IMR-90 (cell line): ENCODE measurements at regions not wholly inside any gene's neighbourhood (a gene's known extent, or its start where the extent isn't known, plus 50 kb on each side); places are given as distances from the start of the nearest gene placed in this dataset.

Experiments used
- ATAC-seq: fragments of 200-7000 bp; cut with Tn5 transposase; 2 replicates; pipeline ENCODE4 v1.9.1; 2020; ENCODE audit warnings: low read depth, mild to moderate bottlenecking, moderate library complexity
- BruUV-seq: library from RNA; stranded (reverse); fragments of 400-500 nt; replicated peaks from 2 replicates; lab custom pipeline; 2021; lab: Mats Ljungman, UMichigan
- CTCF ChIA-PET: fragments of 300-600 bp; formaldehyde crosslinking; extraction: SDS; loops from one replicate; lab custom pipeline; 2021; ENCODE audit warnings: antibody characterized with exemption; lab: Yijun Ruan, JAX
- POLR2A ChIA-PET: fragments of 300-600 bp; sonication (Branson Sonifier 250); formaldehyde crosslinking; loops from one replicate; lab custom pipeline; 2022; ENCODE audit warnings: antibody characterized with exemption; ENCODE audit not compliant: unreplicated experiment; lab: Charles Lee
- DNase-seq: peaks from one replicate; pipeline ENCODE4 v3.0.0; 2013
- H2AFZ ChIP-seq: replicated peaks from 2 replicates; pipeline ENCODE3; 2013; ENCODE audit warnings: low read length, mild to moderate bottlenecking; ENCODE audit not compliant: poor library complexity
- H2AK5ac ChIP-seq: 2 replicates; pipeline ENCODE4 v1.6.1; 2013; ENCODE audit warnings: low read depth, low read length, inconsistent platforms
- H2AK9ac ChIP-seq: replicated peaks from 2 replicates; pipeline ENCODE3; 2013; ENCODE audit warnings: mild to moderate bottlenecking, low read depth, low read length, moderate library complexity; ENCODE audit not compliant: poor library complexity
- H2BK120ac ChIP-seq: 2 replicates; pipeline ENCODE4 v1.6.1; 2013; ENCODE audit warnings: low read depth, low read length, inconsistent platforms
- H2BK15ac ChIP-seq: 3 replicates; pipeline ENCODE4 v1.6.1; 2013; ENCODE audit warnings: low read depth, low read length, inconsistent platforms
- H2BK20ac ChIP-seq: 2 replicates; pipeline ENCODE4 v1.6.1; 2013; ENCODE audit warnings: low read depth, mild to moderate bottlenecking, inconsistent platforms, low read length, moderate library complexity
- H2BK5ac ChIP-seq: 2 replicates; pipeline ENCODE4 v1.6.1; 2013; ENCODE audit warnings: mild to moderate bottlenecking, low read depth, low read length, inconsistent platforms; ENCODE audit not compliant: poor library complexity, severe bottlenecking
- H3K14ac ChIP-seq: replicated peaks from 2 replicates; pipeline ENCODE4 v1.6.1; 2013; ENCODE audit warnings: low read depth, low read length, inconsistent platforms
- H3K18ac ChIP-seq: 2 replicates; pipeline ENCODE4 v1.6.1; 2013; ENCODE audit warnings: low read depth, low read length, control low read depth
- H3K23ac ChIP-seq: 2 replicates; pipeline ENCODE4 v1.6.1; 2013; ENCODE audit warnings: low read depth, low read length, inconsistent platforms
- H3K27ac ChIP-seq: 2 replicates; pipeline ENCODE4 v1.5.1; 2013; ENCODE audit warnings: mild to moderate bottlenecking, control low read depth, low read length; ENCODE audit not compliant: insufficient read depth
- H3K27me3 ChIP-seq: 2 replicates; pipeline ENCODE4 v1.6.1; 2013; ENCODE audit warnings: low read length; ENCODE audit not compliant: control insufficient read depth, insufficient read depth
- H3K36me3 ChIP-seq: 2 replicates; pipeline ENCODE4 v1.6.1; 2013; ENCODE audit warnings: low read length, mixed read lengths; ENCODE audit not compliant: control insufficient read depth, insufficient read depth
- H3K4ac ChIP-seq: 2 replicates; pipeline ENCODE4 v1.6.1; 2013; ENCODE audit warnings: low read depth, low read length, inconsistent platforms
- H3K4me1 ChIP-seq: 2 replicates; pipeline ENCODE4 v1.6.1; 2013; ENCODE audit warnings: low read length, mixed read lengths; ENCODE audit not compliant: control insufficient read depth, insufficient read depth
- H3K4me2 ChIP-seq: 2 replicates; pipeline ENCODE4 v1.6.1; 2013; ENCODE audit warnings: low read depth, mild to moderate bottlenecking, control low read depth, low read length, moderate library complexity
- H3K4me3 ChIP-seq: 2 replicates; pipeline ENCODE4 v1.5.1; 2013; ENCODE audit warnings: low read depth, mild to moderate bottlenecking, control low read depth, low read length, moderate library complexity; ENCODE audit not compliant: insufficient read depth
- H3K56ac ChIP-seq: 2 replicates; pipeline ENCODE4 v1.6.1; 2013; ENCODE audit warnings: low read length, inconsistent platforms; ENCODE audit not compliant: insufficient read depth; ENCODE audit errors: extremely low read depth
- H3K79me1 ChIP-seq, 2 experiments: 2 replicates each; pipeline ENCODE4 v1.6.1; 2013; ENCODE audit warnings: low read length in 2 of 2, inconsistent platforms in 1 of 2, low read depth in 1 of 2
- H3K9ac ChIP-seq: 2 replicates; pipeline ENCODE4 v1.6.1; 2013; ENCODE audit warnings: low read depth, low read length, control low read depth
- H3K9me1 ChIP-seq: 2 replicates; pipeline ENCODE4 v1.6.1; 2013; ENCODE audit warnings: low read length, inconsistent platforms; ENCODE audit not compliant: insufficient read depth
- H3K9me3 ChIP-seq: 2 replicates; pipeline ENCODE4 v1.6.1; 2013; ENCODE audit warnings: low read length; ENCODE audit not compliant: control insufficient read depth, insufficient read depth
- H4K20me1 ChIP-seq: 2 replicates; pipeline ENCODE4 v1.6.1; 2013; ENCODE audit warnings: low read length, inconsistent platforms; ENCODE audit not compliant: insufficient read depth
- H4K5ac ChIP-seq: 2 replicates; pipeline ENCODE4 v1.6.1; 2013; ENCODE audit warnings: mild to moderate bottlenecking, low read depth, low read length, control low read depth
- H4K8ac ChIP-seq, 2 experiments: 2 replicates each; pipeline ENCODE4 v1.6.1; 2013; ENCODE audit warnings: low read depth in 2 of 2, low read length in 2 of 2, control low read depth in 1 of 2, inconsistent platforms in 1 of 2
- H4K91ac ChIP-seq: 2 replicates; pipeline ENCODE4 v1.6.1; 2013; ENCODE audit warnings: low read depth, low read length, inconsistent platforms; ENCODE audit not compliant: insufficient read depth
- CHD1 ChIP-seq: IDR thresholded peaks from 2 replicates; pipeline ENCODE4 v1.6.1; 2012; ENCODE audit warnings: low read depth, low read length, improper control_type of control experiment
- FOS ChIP-seq: fragments of 150-350 bp; IDR thresholded peaks from 2 replicates; pipeline ENCODE4 v1.6.1; 2016; ENCODE audit warnings: low read depth, low read length
- MXI1 ChIP-seq: IDR thresholded peaks from 2 replicates; pipeline ENCODE4 v1.6.1; 2012; ENCODE audit warnings: low read depth, mild to moderate bottlenecking, low read length, moderate library complexity, borderline replicate concordance
- POLR2A ChIP-seq: IDR thresholded peaks from 2 replicates; pipeline ENCODE4 v1.6.1; 2012; ENCODE audit warnings: mild to moderate bottlenecking, low read depth, low read length
- RAD21 ChIP-seq: IDR thresholded peaks from 2 replicates; pipeline ENCODE4 v1.6.1; 2012; ENCODE audit warnings: low read length, improper control_type of control experiment
- USF2 ChIP-seq: fragments of 150-350 bp; IDR thresholded peaks from 2 replicates; pipeline ENCODE4 v1.6.1; 2017; ENCODE audit warnings: mild to moderate bottlenecking, antibody characterized with exemption, low read length, low read depth
- dilution Hi-C: fragments of 300-500 bp; cut with HindIII; formaldehyde crosslinking; loops from one replicate; pipeline ENCODE4 v1.14.3; 2018; ENCODE audit warnings: low sequenced_read_pairs; ENCODE audit not compliant: unreplicated experiment
- in situ Hi-C: fragments of 300-500 bp; cut with MboI; formaldehyde crosslinking; loops from 3 replicates; pipeline ENCODE4 v1.14.3; 2019; ENCODE audit warnings: low sequenced_read_pairs, inconsistent platforms, mixed read lengths
- intact Hi-C: fragments of 100-400 bp; cut with micrococcal nuclease; formaldehyde crosslinking; loops from 2 replicates; pipeline ENCODE4 v1.10.0; 2022

DNA sequence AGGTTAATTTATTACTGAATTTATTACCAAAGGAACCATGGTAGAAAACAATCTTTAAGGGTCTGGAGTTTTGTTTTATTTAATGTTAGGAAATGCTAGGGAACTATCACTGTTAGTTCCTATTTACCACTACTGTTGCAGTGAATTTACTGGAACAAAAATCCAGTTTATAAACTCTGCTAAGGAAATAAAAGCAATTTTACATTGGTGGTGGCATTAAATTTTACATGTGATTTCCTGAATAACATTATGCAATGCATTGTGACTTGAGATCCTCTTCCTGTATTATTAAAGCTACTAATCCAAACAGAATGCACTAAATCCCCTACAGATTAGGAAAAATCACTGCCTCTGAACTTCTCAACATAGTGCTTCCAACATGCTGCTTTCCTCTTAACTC is 599.5 kb upstream of the PTGER4 start:
- in situ Hi-C loops: no loop called here
- DNase-seq (no peak), ATAC-seq (no peak)
- Histone ChIP-seq H3K14ac (no peak overlapping the region), H2BK15ac (no peak overlapping the region), H4K91ac (no peak overlapping the region), H3K27me3 (no peaks in the 10 kb centered on the region), H2BK120ac (no peak overlapping the region), H3K56ac (no peak overlapping the region), H3K4me3 (no peak overlapping the region), H3K36me3 (no peaks in the 10 kb centered on the region), H3K79me1 (no peaks in the 10 kb centered on the region), H4K20me1 (no peaks in the 10 kb centered on the region), H2AK9ac (no peak overlapping the region), H3K9ac (no peak overlapping the region), H2BK5ac (no peak overlapping the region), H3K23ac (no peak overlapping the region), H3K27ac (no peak overlapping the region), H3K9me3 (no peaks in the 10 kb centered on the region), H3K4me1 (no peaks in the 10 kb centered on the region), H3K9me1 (no peaks in the 10 kb centered on the region), H2BK20ac (no peak overlapping the region), H2AFZ (no peak overlapping the region), H3K4me2 (no peak overlapping the region), H4K8ac (no peak overlapping the region), H3K18ac (no peak overlapping the region), H4K5ac (no peak overlapping the region), H2AK5ac (no peak overlapping the region), H3K4ac (no peak overlapping the region)
- intact Hi-C loops: no loop called here
- TF ChIP-seq USF2 (no peak), RAD21 (no peak), POLR2A (no peak), MXI1 (no peak), FOS (no peak), CHD1 (no peak)
- ChIA-PET CTCF (no interaction called here), POLR2A (no interaction called here)
- dilution Hi-C loops: no loop called here
- no TSS peak for BruUV-seq
